Activated naive CD8-positive, alpha-beta T cell treated with anti-CD3 and anti-CD28 coated beads, Interleukin-2, amount 10 ng/mL, durations not matched to agents 7 days and 5 days (primary cell): ENCODE measurements at regions not wholly inside any gene's neighbourhood (a gene's known extent, or its start where the extent isn't known, plus 50 kb on each side); places are given as distances from the start of the nearest gene placed in this dataset.

ENCODE experiments used
- ATAC-seq: fragments of 150-1000 bp; cut with Tn5 transposase; one replicate; pipeline ENCODE4 v1.10.0; 2021; ENCODE audit warnings: low read depth, moderate library complexity
- POLR2A ChIA-PET: fragments of 350-600 bp; sonication (Branson Sonifier 250); formaldehyde crosslinking; loops from one replicate; lab custom pipeline; 2021; ENCODE audit warnings: antibody characterized with exemption; lab: Charles Lee
- DNase-seq: peaks from one replicate; pipeline ENCODE4 v3.0.0; 2021
- H3K27ac Mint-ChIP-seq: one replicate; pipeline ENCODE4 v1.8.0; 2022; ENCODE audit warnings: mild to moderate bottlenecking, mixed read lengths
- H3K27me3 Mint-ChIP-seq: one replicate; pipeline ENCODE4 v1.8.0; 2022; ENCODE audit warnings: mild to moderate bottlenecking, moderate library complexity, mixed read lengths
- H3K36me3 Mint-ChIP-seq: one replicate; pipeline ENCODE4 v1.8.0; 2021; ENCODE audit warnings: mild to moderate bottlenecking, mixed read lengths
- H3K4me1 Mint-ChIP-seq: one replicate; pipeline ENCODE4 v1.8.0; 2021; ENCODE audit warnings: mixed read lengths
- H3K4me3 Mint-ChIP-seq: one replicate; pipeline ENCODE4 v1.8.0; 2022; ENCODE audit warnings: mild to moderate bottlenecking, moderate library complexity, mixed read lengths
- H3K9me3 Mint-ChIP-seq: one replicate; pipeline ENCODE4 v1.8.0; 2021; ENCODE audit warnings: mixed read lengths

DNA sequence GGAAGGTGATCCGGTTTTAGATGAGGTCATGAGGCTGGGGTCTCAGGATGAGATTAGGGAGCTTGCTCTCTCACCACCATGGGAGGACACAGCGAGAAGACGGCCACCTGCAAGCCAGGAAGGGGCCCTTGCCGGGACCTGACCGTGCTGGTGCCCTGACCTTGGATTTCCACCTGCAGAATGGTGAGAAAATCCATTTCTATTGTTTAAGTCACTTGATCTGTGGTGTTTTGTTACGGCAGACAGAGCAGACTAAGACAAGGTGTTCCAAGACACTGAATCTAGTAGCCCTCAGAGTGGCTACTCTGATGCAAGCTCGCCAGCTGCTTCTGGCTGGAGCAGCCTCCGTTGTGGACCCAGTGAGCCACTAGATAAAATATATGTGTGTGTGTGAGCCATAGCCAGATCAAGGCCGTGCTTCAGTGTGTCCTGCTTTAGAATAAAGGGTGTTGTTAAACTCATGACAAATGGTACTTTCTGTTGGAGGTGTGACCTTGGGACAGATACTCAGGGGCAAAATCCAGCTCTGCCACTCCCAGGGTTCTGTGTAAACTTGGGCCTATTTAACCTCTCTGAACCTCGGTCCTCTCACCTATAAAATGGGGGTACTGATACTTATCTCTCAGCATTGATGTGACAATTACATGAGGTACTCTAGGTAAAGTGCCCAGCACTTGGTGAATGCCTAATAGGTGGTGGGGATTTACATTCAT, 67.9 kb upstream of the STX18 start:
- no peak for DNase-seq
- no peaks in the 10 kb centered on the region for H3K4me1 Mint-ChIP-seq
- no peak overlapping the region for H3K27ac Mint-ChIP-seq
- H3K27me3 Mint-ChIP-seq, result no peaks in the 10 kb centered on the region
- H3K36me3 Mint-ChIP-seq, result peaks cover 2% of the 10 kb centered on the region
- no peak for ATAC-seq
- POLR2A ChIA-PET, result no interaction called here
- no peak overlapping the region for H3K4me3 Mint-ChIP-seq
- H3K9me3 Mint-ChIP-seq, result no peaks in the 10 kb centered on the region

DNA sequence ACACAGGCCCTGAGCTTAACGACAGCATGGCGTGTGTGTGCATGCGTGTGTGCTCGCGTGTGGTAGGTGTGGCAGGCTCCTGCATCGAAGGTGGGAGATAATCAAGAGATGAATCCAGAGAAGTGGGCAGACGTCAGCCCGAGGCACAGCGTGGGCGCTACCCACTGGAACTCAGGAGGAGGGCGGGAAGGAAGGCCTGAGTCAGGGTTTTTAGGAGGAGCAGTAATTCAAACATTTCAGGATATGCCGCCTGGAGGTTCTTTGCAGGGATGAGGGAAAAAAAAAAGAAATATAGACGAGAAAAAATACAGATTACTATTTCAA, 66.3 kb upstream of the STX18 start:
- H3K9me3 Mint-ChIP-seq, result no peaks in the 10 kb centered on the region
- no peak overlapping the region for H3K4me3 Mint-ChIP-seq

DNA sequence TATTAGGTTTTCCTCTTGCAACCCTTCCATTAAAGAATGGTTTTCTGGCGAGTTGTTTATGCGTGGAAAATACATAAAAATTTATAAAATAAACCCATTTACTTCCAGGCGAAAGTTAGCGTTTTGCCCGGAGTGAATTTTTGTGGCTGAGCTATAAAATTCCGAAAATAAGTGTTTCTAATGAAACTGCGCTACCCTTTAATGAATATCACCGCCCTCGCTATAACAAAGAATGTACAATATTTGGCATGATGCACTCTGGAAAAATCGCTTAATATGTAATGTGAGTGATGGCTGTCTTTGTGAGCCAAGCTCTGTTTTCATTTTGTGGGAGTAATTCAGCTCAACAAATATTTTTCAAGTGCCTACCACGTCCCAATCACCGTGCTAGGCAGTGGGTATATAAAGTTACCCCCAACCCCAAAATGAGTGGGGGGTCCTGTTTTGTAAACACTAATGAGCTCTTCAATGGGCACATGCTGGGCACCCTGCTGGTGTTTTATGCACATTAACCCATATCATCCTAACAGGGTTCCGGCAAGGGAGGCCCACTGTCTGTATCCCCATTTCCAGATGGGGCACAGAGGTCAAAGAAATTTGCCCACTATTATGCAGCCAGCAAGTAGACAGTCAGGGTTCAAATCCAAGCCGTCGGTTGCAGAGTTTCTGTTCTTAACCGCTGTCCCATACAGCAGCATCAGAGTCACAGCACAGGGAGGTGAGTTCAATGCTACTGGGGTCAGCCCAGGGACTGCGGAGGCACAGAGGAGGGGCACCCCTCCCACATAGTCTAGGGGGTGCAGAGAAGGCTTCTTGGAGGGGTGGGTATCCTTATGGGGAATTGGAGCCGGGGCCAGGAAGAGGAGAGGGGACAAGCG, 65.7 kb upstream of the STX18 start:
- Mint-ChIP-seq H3K27ac (no peak overlapping the region), H3K27me3 (no peaks in the 10 kb centered on the region), H3K4me1 (no peaks in the 10 kb centered on the region), H3K4me3 (no peak overlapping the region), H3K9me3 (no peaks in the 10 kb centered on the region), H3K36me3 (peaks cover 2% of the 10 kb centered on the region)
- DNase-seq (no peak), ATAC-seq (no peak)
- POLR2A ChIA-PET, result no interaction called here

More for the DNA sequence above, 66.3 kb upstream of the STX18 start:
- ATAC-seq (no peak), DNase-seq (no peak)
- H3K4me1 Mint-ChIP-seq, result no peaks in the 10 kb centered on the region
- POLR2A ChIA-PET, result no interaction called here
- peaks cover 2% of the 10 kb centered on the region for H3K36me3 Mint-ChIP-seq
- H3K27ac Mint-ChIP-seq, result no peak overlapping the region
- no peaks in the 10 kb centered on the region for H3K27me3 Mint-ChIP-seq

DNA sequence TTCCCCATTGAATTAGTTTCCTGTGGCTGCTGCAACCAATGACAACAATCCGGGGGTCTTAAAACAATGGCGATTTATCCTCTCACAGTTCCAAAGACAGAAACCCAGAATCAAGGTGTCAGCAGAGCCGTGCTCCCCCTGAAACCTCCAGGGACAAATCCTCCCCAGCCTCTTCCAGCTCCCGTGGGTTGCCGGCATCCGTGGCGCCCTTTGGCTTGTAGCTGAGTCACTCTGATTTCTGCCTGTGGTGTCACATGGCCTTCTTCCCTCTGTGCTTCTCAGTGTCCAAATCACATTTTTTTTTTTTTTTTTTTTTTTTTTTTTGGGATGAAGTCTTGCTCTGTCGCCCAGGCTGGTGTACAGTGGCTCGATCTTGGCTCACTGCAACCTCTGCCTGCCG, 64.5 kb upstream of the STX18 start:
- POLR2A ChIA-PET, result no interaction called here
- Mint-ChIP-seq H3K27ac (no peak overlapping the region), H3K9me3 (no peaks in the 10 kb centered on the region), H3K4me3 (no peak overlapping the region), H3K27me3 (no peaks in the 10 kb centered on the region), H3K36me3 (peaks cover 4% of the 10 kb centered on the region), H3K4me1 (no peaks in the 10 kb centered on the region)
- no peak for ATAC-seq
- DNase-seq, result no peak

DNA sequence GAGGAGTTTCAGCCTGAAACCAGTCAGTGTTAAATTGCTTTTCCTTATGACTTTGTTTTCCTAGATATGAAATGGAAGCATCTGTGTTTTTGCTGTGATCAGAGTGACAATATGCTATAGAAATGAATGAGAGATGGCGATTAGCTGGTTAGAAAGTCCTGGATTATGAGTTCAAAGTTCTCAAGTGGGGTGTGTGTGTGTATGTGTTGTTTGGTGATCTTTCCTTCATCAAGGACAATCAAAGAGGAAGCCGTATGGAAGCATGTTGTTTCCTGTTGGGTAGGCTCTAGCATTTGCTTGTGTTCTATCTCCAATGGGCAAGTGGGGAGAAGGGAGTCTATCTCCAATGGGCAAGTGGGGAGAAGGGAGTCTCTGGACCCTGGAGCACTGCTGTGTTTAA, 64.0 kb upstream of the STX18 start:
- Mint-ChIP-seq H3K4me1 (no peaks in the 10 kb centered on the region), H3K27me3 (no peaks in the 10 kb centered on the region), H3K4me3 (no peak overlapping the region), H3K27ac (no peak overlapping the region), H3K9me3 (no peaks in the 10 kb centered on the region), H3K36me3 (peaks cover 4% of the 10 kb centered on the region)
- POLR2A ChIA-PET, result no interaction called here
- DNase-seq, result no peak
- no peak for ATAC-seq

DNA sequence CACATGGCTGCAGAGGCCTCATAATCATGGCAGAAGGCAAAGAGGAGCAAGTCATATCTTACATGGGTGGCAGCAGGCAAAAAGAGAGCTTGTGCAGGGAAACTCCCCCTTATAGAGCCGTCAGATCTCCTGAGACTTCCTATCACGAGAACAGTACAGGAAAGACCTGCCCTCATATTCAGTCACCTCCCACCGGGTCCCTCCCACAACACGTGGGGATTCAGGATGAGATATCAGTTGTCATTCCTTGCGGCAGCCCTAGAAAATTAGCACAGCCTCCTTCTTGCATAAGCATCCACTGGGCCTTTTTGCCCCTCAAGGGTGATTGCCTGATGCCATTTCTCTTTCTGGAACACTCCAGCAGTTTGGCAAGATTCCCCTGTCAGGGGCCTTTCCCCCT, 61.7 kb upstream of the STX18 start:
- Mint-ChIP-seq H3K4me1 (no peaks in the 10 kb centered on the region), H3K4me3 (no peak overlapping the region), H3K9me3 (no peaks in the 10 kb centered on the region), H3K36me3 (peaks cover 4% of the 10 kb centered on the region), H3K27me3 (no peaks in the 10 kb centered on the region), H3K27ac (no peak overlapping the region)
- no peak for ATAC-seq
- POLR2A ChIA-PET, result no interaction called here
- DNase-seq, result no peak

DNA sequence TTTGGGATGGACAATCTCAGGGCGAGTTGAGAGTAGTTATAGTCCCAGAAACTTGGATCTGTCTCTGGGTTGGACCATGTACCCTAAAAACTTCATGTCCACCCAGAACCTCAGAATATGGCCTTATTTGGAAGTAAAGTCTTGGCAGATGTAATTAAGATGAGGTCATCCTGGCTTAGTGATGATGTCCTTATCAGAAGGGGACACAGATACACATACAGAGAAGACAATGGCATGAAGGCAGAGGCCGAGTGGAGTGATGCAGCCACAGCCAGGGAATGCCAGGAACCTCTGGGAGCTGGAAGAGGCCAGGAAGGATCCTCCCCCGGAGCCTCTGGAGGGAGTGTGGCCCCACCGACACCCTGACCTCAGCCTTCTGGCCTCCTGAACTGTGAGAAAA, 61.2 kb upstream of the STX18 start:
- peaks cover 4% of the 10 kb centered on the region for H3K36me3 Mint-ChIP-seq
- H3K4me1 Mint-ChIP-seq, result no peaks in the 10 kb centered on the region
- POLR2A ChIA-PET, result no interaction called here
- ATAC-seq (no peak), DNase-seq (no peak)
- no peaks in the 10 kb centered on the region for H3K9me3 Mint-ChIP-seq
- no peak overlapping the region for H3K27ac Mint-ChIP-seq
- H3K27me3 Mint-ChIP-seq, result no peaks in the 10 kb centered on the region
- no peak overlapping the region for H3K4me3 Mint-ChIP-seq

DNA sequence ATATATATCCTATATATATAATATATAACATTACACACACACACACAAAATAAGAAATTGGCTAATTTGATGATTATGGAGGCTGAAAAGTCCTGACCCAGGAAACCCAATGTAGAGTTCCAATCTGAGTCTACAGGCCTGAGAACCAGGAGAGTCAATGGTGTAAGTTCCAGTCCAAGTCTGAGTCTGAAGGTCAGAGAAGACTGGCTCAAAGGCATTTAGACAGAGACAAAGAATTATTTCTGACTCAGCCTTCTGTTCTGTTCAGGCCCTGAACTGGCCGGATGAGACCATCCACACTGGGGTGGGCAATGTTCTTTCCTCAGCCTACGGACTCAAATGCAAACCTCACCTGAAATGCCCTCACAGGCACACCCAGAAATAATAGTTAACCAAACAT, 60.6 kb upstream of the STX18 start:
- Mint-ChIP-seq H3K36me3 (peaks cover 4% of the 10 kb centered on the region), H3K27ac (no peak overlapping the region), H3K9me3 (no peaks in the 10 kb centered on the region), H3K4me1 (no peaks in the 10 kb centered on the region), H3K27me3 (no peaks in the 10 kb centered on the region), H3K4me3 (no peak overlapping the region)
- DNase-seq, result no peak
- POLR2A ChIA-PET, result no interaction called here
- ATAC-seq, result no peak

DNA sequence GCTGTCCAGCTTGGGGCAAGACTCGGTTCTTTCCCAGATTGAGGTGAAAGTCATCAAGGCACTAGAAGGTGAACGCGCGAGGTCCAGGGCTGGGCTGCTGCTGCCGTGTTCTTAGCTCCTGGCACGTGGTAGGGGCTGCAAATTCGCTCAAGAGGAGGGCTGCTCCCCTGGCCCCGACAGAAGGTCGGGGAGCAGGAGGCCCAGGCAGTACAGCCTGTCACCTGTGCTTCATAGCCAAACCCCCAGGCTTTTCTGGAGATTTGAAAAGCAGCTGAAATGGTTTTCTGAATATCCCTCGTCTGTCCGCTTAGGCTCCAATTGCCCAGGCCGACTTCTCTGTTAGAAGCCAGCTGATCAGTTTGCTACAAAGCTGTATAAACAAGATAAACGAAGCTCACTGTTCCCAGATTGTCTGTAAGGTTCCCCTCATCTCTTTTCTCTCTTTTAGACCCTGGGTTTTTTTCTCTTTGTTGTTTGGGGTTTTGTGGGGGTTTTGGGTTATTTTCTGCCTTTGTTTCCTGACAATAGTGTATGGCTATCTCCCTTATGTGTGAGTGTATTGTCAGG, 60.0 kb upstream of the STX18 start:
- DNase-seq (no peak), ATAC-seq (no peak)
- POLR2A ChIA-PET, result no interaction called here
- Mint-ChIP-seq H3K9me3 (peaks cover 1% of the 10 kb centered on the region), H3K27me3 (no peaks in the 10 kb centered on the region), H3K4me3 (no peak overlapping the region), H3K4me1 (no peaks in the 10 kb centered on the region), H3K27ac (no peak overlapping the region), H3K36me3 (peaks cover 4% of the 10 kb centered on the region)

DNA sequence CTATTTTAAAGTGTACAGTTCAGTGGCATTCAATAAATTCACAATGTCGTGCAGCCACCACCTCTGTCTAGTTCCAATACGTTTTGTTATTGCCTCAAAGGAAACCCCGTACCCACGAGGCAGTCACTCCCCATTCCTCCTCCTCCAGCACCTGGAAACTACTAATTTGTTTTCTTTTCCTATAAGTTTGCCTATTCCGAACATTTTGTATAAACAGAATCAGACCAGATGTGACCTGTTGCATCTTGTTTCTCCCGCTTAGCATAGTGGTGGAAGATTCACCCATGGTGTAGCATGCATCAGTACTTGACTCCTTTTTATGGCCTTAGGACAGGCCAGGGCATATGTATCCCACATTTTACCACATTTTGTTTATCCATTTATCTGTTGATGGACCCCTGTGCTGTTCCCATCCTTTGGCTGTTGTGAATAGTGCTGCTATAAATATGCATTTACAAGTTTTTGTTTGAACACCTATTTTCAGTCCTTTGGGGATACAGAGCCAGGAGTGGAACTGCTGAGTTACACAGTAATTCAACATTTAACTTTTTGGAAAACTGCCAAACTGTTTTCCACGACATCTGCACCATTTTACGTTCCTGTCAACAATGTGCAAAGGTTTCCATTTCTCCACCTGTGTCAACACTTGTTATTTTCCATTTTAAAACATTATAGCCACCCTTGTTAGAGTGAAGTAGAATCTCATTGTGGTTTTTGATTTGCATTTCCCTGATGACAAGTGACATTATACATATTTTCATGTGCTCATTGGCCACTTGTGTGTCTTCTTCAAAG, 57.8 kb upstream of the STX18 start:
- no peak overlapping the region for H3K4me3 Mint-ChIP-seq

DNA sequence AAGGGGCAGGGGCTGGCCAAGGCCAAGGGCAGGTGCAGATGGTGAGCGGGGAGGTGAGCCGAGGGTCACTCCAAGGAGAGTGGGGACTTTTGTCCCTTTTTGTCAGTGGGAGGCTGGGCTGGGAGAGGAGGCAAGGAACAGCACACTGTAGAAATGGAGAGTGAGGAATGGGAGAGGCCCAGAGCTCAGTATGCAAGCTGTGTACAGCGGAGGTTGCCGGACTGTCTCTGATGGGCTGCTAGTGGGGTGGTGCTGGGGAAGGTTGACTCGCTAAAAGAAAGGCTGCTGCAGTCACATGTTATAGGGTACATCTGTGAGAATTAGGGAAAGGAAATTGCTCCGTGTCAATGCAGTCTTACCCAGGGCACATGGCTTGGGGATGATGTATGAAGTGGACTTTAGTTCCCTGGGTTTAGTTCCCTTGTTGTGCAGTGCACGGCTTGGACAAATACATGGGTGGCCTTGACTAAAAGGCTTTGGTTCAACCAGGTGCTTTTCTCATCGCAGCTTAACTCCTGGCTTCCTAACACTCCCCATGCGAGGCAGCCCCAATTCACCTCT, 57.1 kb upstream of the STX18 start:
- POLR2A ChIA-PET, result no interaction called here
- H3K9me3 Mint-ChIP-seq, result peaks cover 17% of the 10 kb centered on the region
- H3K36me3 Mint-ChIP-seq, result peaks cover 21% of the 10 kb centered on the region
- no peaks in the 10 kb centered on the region for H3K27me3 Mint-ChIP-seq
- no peak overlapping the region for H3K4me3 Mint-ChIP-seq
- ATAC-seq (no peak), DNase-seq (no peak)
- no peaks in the 10 kb centered on the region for H3K4me1 Mint-ChIP-seq
- no peak overlapping the region for H3K27ac Mint-ChIP-seq

More for the DNA sequence above, 57.8 kb upstream of the STX18 start:
- no peak overlapping the region for H3K27ac Mint-ChIP-seq
- POLR2A ChIA-PET, result no interaction called here
- H3K36me3 Mint-ChIP-seq, result peaks cover 18% of the 10 kb centered on the region
- no peaks in the 10 kb centered on the region for H3K4me1 Mint-ChIP-seq
- DNase-seq, result no peak
- H3K9me3 Mint-ChIP-seq, result peaks cover 12% of the 10 kb centered on the region
- ATAC-seq, result no peak
- H3K27me3 Mint-ChIP-seq, result no peaks in the 10 kb centered on the region

DNA sequence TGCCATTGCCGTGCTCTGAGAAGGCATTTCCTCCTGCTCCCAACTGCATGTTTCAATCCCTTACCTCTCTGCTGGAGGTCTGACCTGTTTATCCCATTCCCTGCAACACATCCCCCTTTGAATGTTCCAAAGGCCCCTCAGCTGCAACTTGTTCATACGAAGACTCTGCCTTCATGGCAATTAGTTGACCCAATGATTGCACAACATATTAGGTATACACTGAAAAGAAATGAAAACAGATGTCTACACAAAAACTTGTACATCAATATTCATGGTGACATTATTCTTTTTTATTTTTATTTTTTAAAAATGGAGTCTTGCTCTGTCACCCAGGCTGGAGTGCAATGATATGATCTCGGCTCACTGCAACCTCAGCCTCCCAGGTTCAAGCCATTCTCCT, 54.9 kb upstream of the STX18 start:
- Mint-ChIP-seq H3K27me3 (no peaks in the 10 kb centered on the region), H3K9me3 (peaks cover 22% of the 10 kb centered on the region), H3K27ac (no peak overlapping the region), H3K4me1 (no peaks in the 10 kb centered on the region), H3K36me3 (peaks cover 22% of the 10 kb centered on the region), H3K4me3 (no peak overlapping the region)
- no peak for ATAC-seq
- POLR2A ChIA-PET, result no interaction called here
- DNase-seq, result no peak

DNA sequence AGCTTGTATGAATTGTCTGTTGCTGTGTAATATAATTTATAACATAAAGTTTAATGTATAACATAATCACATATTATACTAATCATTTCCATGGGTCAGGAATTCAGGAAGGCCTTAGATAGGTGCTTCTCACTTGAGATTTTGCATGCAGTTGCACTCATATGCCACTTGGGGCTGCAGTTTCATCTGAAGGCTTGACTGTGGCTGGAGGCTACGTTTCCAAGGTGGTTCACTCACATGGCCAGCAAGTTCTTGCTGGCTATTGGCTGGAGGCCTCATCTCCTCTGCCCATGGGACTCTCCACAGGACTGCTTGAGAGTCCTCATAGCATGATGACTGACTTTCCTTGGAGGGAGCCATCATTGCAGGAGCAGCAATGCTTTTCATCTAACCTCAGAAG, 53.4 kb upstream of the STX18 start:
- H3K9me3 Mint-ChIP-seq, result peaks cover 22% of the 10 kb centered on the region
- peaks cover 2% of the 10 kb centered on the region for H3K4me1 Mint-ChIP-seq
- POLR2A ChIA-PET, result no interaction called here
- H3K27me3 Mint-ChIP-seq, result no peaks in the 10 kb centered on the region
- no peak overlapping the region for H3K4me3 Mint-ChIP-seq
- peaks cover 22% of the 10 kb centered on the region for H3K36me3 Mint-ChIP-seq
- H3K27ac Mint-ChIP-seq, result no peak overlapping the region
- DNase-seq (no peak), ATAC-seq (no peak)
